Upper lobe of left lung (tissue), 6 donors: ENCODE measurements at regions not wholly inside any gene's neighbourhood (a gene's known extent, or its start where the extent isn't known, plus 50 kb on each side); places are given as distances from the start of the nearest gene placed in this dataset.

Source experiments
- ATAC-seq, 2 donors: fragments of 200-7000 bp; cut with Tn5 transposase; one replicate each; pipeline ENCODE4 v1.9.1; 2022; ENCODE audit warnings: mild to moderate bottlenecking in 2 of 2, moderate library complexity in 2 of 2; ENCODE audit not compliant: low FRiP score in 2 of 2
- DNase-seq, 2 donors: peaks; one replicate each; pipeline ENCODE4 v3.0.0-alpha.2; 2019 to 2020
- H3K27ac ChIP-seq, 4 donors: fragments of 200-600 bp; sonication (generic); one replicate each; pipeline ENCODE4 v1.5.1; 2016 to 2019
- H3K27me3 ChIP-seq, 4 donors: fragments of 200-600 bp; sonication (generic); one replicate each; pipeline ENCODE4 v1.5.1; 2017 to 2019
- H3K36me3 ChIP-seq, 4 donors: fragments of 200-600 bp; sonication (generic); one replicate each; pipeline ENCODE4 v1.5.1; 2016 to 2019
- H3K4me1 ChIP-seq, 4 donors: fragments of 200-600 bp; sonication (generic); one replicate each; pipeline ENCODE4 v1.5.1; 2018 to 2019
- H3K4me3 ChIP-seq, 4 donors: fragments of 200-600 bp; sonication (generic); one replicate each; pipeline ENCODE4 v1.5.1; 2017 to 2019; ENCODE audit warnings: mild to moderate bottlenecking in 2 of 4, moderate library complexity in 1 of 4
- H3K9me3 ChIP-seq, 4 donors: fragments of 200-600 bp; sonication (generic); one replicate each; pipeline ENCODE4 v1.5.1; 2018 to 2019
- CTCF ChIP-seq, 6 experiments: fragments of 450-650 bp in 4 of 6; fragments of 200-600 bp in 2 of 6; sonication (generic) in 2 of 6; IDR thresholded peaks; one replicate each; pipeline ENCODE4 v1.5.1; 2016 to 2019; ENCODE audit warnings: antibody characterized with exemption in 6 of 6
- EP300 ChIP-seq, 4 donors: sonication (generic); formaldehyde crosslinking; IDR thresholded peaks; one replicate each; pipeline ENCODE4 v1.5.1; 2017; ENCODE audit warnings: antibody characterized with exemption in 4 of 4, control low read depth in 2 of 4
- POLR2A ChIP-seq, 4 donors: fragments of 450-650 bp; IDR thresholded peaks; one replicate each; pipeline ENCODE4 v1.5.1; 2016 to 2017; ENCODE audit warnings: antibody characterized with exemption in 4 of 4, mild to moderate bottlenecking in 2 of 4
- POLR2AphosphoS5 ChIP-seq, 2 donors: sonication (generic); formaldehyde crosslinking; IDR thresholded peaks; one replicate each; pipeline ENCODE4 v1.5.1; 2017; ENCODE audit warnings: antibody characterized with exemption in 2 of 2
- WGBS, 2 donors: methylation state at CpG; one replicate each; pipeline ENCODE4 v1.1.5; 2017 to 2018; 5-methylcytosine and 5-hydroxymethylcytosine counted together
- donor health status: DM: no; HTN: no; CAD: no; lungs with moderate emphysema.
- donor health status: DM: no; HTN: yes; CAD: no; lungs with severe emphysema.

- TF ChIP-seq POLR2AphosphoS5 (IDR thresholded peaks at IDR 0.05): no peak
- TF ChIP-seq EP300 (IDR thresholded peaks at IDR 0.05): no peak
- no peak for TF ChIP-seq POLR2A (IDR thresholded peaks at IDR 0.05)
- TF ChIP-seq CTCF (IDR thresholded peaks at IDR 0.05): no peak
- no peaks in the 10 kb centered on the region for H3K9me3 ChIP-seq
- no peak overlapping the region for H3K27ac ChIP-seq
- H3K27me3 ChIP-seq: no peaks in the 10 kb centered on the region
- H3K4me3 ChIP-seq: no peak overlapping the region
- no peaks in the 10 kb centered on the region for H3K4me1 ChIP-seq
- 59 to 71% methylated on average over 1 of the region's 1 CpG for WGBS, 2 donors
- DNase-seq (no peak), ATAC-seq (no peak)
- H3K36me3 ChIP-seq: no peaks in the 10 kb centered on the region
Measured at GRCh38 chr4:138298431-138298830, 56.3 kb upstream of the SLC7A11 start.

DNA sequence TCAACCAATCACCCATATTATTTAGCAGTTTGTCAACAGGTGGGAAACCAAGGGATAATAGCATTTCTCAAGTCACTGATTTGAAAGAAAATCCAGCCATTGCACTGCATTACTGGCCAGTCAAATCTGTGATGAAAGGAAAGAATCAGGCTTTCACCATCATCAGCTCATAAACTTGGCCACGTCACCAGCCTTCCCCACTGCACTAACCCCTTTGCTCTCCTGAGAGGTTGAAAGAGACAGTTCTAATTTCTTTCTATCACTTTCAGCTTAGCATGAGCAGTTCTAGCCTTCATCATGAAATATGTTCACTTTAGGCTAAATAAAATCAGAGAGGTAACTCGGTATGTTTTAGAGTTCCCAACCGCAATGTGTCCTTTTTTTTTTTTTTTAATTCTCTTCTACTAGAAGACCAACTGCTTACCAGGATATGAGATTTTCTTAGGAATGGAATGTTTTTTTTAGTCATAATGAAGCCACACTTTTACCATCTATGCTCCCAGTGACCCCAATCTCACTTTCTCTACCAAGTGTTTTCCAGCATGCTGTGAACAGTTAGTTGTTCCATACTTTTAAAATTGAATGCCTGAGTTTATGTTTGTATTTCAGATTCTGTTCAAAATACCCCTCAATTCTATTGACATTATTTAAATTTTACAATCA lies 55.7 kb upstream of the SLC7A11 start:
- H3K4me1 ChIP-seq: no peaks in the 10 kb centered on the region
- 73 to 77% methylated on average over 3 of the region's 3 CpGs for WGBS, 2 donors
- H3K27me3 ChIP-seq: no peaks in the 10 kb centered on the region
- TF ChIP-seq POLR2AphosphoS5 (IDR thresholded peaks at IDR 0.05) (no peak), EP300 (IDR thresholded peaks at IDR 0.05) (no peak), CTCF (IDR thresholded peaks at IDR 0.05) (no peak)
- H3K27ac ChIP-seq: no peak overlapping the region
- no peak overlapping the region for H3K4me3 ChIP-seq
- ATAC-seq (no peak), DNase-seq (no peak)
- no peaks in the 10 kb centered on the region for H3K36me3 ChIP-seq
- H3K9me3 ChIP-seq: no peaks in the 10 kb centered on the region

- ATAC-seq: no peak
- Histone ChIP-seq H3K9me3 (no peaks in the 10 kb centered on the region), H3K4me3 (no peak overlapping the region), H3K36me3 (no peaks in the 10 kb centered on the region), H3K27ac (no peak overlapping the region), H3K4me1 (no peaks in the 10 kb centered on the region), H3K27me3 (no peaks in the 10 kb centered on the region)
- TF ChIP-seq POLR2A (IDR thresholded peaks at IDR 0.05) (no peak), POLR2AphosphoS5 (IDR thresholded peaks at IDR 0.05) (no peak), CTCF (IDR thresholded peaks at IDR 0.05) (no peak), EP300 (IDR thresholded peaks at IDR 0.05) (no peak)
- DNase-seq: no peak
- WGBS, 2 donors: 94 to 97% methylated on average over 3 of the region's 3 CpGs
Measured at GRCh38 chr4:138292321-138292720, 50.2 kb upstream of the SLC7A11 start.
